PFSK-1 (cell line): ENCODE measurements at regions not wholly inside any gene's neighbourhood (a gene's known extent, or its start where the extent isn't known, plus 50 kb on each side); places are given as distances from the start of the nearest gene placed in this dataset.

Experiments
- FOXP2 ChIP-seq: optimal IDR thresholded peaks from 2 replicates; pipeline ENCODE3; 2011; ENCODE audit warnings: borderline replicate concordance, control low read depth, inconsistent platforms; ENCODE audit not compliant: insufficient read depth; ENCODE audit errors: extremely low read length, extremely low read depth
- POLR2AphosphoS5 ChIP-seq: IDR thresholded peaks from 2 replicates; pipeline ENCODE4 v1.6.1; 2012; ENCODE audit warnings: low read depth, mild to moderate bottlenecking, control low read depth, low read length, moderate library complexity
- SIN3A ChIP-seq: IDR thresholded peaks from 2 replicates; pipeline ENCODE4 v1.6.1; 2012; ENCODE audit warnings: mild to moderate bottlenecking, low read length, moderate library complexity, borderline replicate concordance; ENCODE audit not compliant: insufficient read depth
- TAF1 ChIP-seq: IDR thresholded peaks from 2 replicates; pipeline ENCODE4 v1.6.1; 2012; ENCODE audit warnings: low read length, control low read depth, borderline replicate concordance; ENCODE audit not compliant: insufficient read depth
- TF ChIP-seq, protein P1 (sequence below), 2 experiments: IDR thresholded peaks; 2 replicates each; pipeline versions ENCODE4 v1.6.1 to v1.8.0; 2011 to 2012; ENCODE audit warnings: low read depth in 2 of 2, low read length in 2 of 2, control low read depth in 1 of 2, inconsistent platforms in 1 of 2, mild to moderate bottlenecking in 1 of 2, moderate library complexity in 1 of 2; ENCODE audit not compliant: insufficient read depth in 1 of 2

DNA sequence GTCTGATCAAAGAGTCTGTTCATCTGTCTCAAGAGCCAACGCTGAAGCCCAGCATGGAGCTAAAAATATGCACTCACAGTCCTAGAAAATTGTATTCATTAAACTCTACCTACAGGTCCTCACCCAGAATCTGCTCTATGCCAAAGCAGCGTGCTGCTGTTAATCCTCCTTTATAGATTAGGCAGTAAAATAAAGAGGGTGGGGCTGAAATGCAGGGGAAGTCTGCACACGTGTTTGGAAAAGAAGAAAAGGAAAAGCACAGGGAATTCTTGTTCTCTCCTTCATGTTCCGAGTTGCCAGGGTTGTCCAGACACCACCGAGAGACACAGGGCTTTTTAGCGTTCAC lies 121.4 kb upstream of the TMEM161B start:
- TF ChIP-seq FOXP2 (no peak), POLR2AphosphoS5 (no peak), TAF1 (no peak), SIN3A (no peak)
- TF ChIP-seq, protein P1, sequence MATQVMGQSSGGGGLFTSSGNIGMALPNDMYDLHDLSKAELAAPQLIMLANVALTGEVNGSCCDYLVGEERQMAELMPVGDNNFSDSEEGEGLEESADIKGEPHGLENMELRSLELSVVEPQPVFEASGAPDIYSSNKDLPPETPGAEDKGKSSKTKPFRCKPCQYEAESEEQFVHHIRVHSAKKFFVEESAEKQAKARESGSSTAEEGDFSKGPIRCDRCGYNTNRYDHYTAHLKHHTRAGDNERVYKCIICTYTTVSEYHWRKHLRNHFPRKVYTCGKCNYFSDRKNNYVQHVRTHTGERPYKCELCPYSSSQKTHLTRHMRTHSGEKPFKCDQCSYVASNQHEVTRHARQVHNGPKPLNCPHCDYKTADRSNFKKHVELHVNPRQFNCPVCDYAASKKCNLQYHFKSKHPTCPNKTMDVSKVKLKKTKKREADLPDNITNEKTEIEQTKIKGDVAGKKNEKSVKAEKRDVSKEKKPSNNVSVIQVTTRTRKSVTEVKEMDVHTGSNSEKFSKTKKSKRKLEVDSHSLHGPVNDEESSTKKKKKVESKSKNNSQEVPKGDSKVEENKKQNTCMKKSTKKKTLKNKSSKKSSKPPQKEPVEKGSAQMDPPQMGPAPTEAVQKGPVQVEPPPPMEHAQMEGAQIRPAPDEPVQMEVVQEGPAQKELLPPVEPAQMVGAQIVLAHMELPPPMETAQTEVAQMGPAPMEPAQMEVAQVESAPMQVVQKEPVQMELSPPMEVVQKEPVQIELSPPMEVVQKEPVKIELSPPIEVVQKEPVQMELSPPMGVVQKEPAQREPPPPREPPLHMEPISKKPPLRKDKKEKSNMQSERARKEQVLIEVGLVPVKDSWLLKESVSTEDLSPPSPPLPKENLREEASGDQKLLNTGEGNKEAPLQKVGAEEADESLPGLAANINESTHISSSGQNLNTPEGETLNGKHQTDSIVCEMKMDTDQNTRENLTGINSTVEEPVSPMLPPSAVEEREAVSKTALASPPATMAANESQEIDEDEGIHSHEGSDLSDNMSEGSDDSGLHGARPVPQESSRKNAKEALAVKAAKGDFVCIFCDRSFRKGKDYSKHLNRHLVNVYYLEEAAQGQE (IDR thresholded peaks at IDR 0.05; ENCODE audit: insufficient read depth in 1 of 2, low read depth in 2 of 2, low read length in 2 of 2), result no peak

DNA sequence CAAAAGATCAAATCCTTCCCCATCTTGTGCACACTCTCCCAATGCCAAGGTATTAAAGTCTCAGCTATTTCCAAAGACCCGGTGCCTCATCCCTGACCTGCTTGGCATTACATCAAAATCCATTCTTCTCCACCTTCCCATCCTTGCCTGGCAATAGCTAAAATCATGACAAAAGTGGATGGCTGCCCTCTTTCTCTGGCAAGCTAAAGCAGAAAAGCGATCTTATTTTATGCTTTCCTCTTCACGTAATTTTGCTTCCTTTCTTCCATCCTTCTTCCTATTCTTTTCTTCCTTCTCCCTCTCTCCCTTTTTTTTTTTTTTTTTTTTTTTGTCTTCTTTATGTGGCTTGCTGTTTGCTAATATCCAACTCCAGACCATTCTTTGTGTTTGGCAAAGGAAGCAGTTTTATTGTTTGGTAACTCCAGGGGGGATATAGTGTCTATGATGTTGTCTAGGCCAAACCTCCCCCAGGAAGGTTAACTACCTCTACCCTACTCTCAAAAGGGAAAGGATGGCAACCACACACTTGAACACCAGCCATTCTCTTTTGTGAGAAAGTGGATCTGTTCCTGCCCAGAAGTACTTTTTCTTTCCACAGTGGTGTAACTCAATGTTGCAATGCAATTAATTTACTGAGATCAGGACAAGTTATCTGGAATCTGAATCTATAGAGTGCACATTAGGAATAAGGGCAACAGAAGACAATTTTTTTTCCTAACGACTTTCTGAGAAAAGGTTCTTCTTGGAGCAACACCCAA lies 120.9 kb upstream of the TMEM161B start:
- TF ChIP-seq FOXP2 (no peak), SIN3A (no peak), TAF1 (no peak), POLR2AphosphoS5 (no peak)
- TF ChIP-seq, protein P1 (IDR thresholded peaks at IDR 0.05; ENCODE audit: insufficient read depth in 1 of 2, low read depth in 2 of 2, low read length in 2 of 2), result no peak

DNA sequence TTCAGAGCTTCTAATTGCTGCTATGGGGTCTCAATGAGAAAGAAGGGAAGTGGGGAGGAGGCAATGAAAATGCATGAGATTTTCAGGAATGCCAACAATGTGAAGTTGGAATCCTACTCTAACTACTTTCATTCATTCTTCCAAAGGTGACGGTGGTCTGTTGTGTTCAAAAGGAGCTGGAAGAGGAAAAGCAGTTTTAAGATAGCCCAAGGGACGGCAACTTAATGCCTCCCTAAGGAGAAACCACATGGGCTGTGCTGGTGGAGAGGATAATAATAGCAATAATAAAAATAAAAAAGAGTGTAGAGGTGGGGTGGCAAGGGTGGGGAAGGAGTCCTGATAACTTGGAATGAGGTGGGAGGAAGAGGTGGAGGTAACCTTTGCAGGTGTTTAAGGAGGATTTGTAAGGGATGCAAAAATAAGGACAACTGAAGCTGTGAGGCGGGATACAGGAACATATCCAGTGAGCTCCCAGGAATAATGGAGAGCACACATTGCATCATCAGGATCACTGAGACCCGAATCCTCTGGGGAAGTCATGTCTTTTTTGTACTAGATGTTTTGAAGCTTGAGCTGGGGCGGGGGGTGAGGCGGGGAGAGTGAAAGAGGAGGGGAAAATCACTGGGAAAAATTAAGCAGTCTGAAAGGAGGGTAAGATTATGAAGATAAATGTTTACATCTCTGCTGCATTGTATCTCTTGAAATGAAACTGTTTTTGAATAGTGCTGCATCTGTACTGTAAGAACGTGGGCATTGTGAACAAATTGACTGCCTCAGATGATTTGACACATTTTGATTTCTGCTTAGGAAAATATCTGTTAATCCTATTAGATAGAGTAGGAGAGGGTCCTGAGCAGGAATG lies 120.1 kb upstream of the TMEM161B start:
- no peak for TF ChIP-seq POLR2AphosphoS5

DNA sequence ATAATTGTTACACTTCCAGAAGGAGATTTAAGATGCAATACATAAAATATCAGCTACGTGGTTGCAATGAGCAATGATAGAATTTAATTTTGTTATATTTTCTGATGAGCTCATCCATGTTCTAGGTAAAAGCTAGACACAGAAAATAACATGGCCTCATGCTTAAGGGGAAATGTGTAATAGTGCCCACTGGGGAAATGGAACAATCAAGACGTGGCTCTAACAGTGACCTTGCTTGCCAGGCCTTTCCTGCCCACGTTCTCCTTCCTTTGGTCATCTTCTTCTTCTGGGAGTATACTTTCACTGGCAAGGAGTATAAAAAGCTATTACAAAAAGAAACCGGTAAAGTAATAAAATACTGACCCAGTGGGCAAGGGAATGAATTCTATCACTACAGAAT lies 116.2 kb upstream of the TMEM161B start:
- TF ChIP-seq TAF1 (no peak), SIN3A (no peak), FOXP2 (no peak), POLR2AphosphoS5 (no peak)
- TF ChIP-seq, protein P1 (IDR thresholded peaks at IDR 0.05; ENCODE audit: insufficient read depth in 1 of 2, low read depth in 2 of 2, low read length in 2 of 2), result no peak

DNA sequence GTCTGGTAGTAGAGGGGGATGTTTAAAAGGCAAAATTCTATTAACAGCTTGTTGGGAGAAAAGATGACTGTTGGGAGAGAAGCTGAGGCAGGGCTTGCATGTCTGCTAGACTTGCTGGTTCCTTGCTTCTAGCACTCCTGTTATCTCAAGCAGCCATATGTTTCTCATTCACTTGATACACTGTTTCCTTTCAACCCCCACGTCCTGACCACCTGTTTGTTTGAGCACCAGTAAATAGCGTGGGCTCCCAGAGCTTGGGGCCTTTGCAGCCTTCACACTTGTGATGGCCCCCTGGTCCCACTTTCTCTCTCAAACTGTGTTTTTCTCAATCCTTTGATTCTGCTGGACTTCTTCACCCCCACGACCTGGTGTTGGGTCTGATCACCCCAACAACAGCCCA lies 111.7 kb upstream of the TMEM161B start:
- no peak for TF ChIP-seq FOXP2
- TF ChIP-seq TAF1, result no peak
- TF ChIP-seq, protein P1 (IDR thresholded peaks at IDR 0.05; ENCODE audit: insufficient read depth in 1 of 2, low read depth in 2 of 2, low read length in 2 of 2), result no peak
- no peak for TF ChIP-seq SIN3A
- no peak for TF ChIP-seq POLR2AphosphoS5
